H1 (cell line): ENCODE measurements at regions not wholly inside any gene's neighbourhood (a gene's known extent, or its start where the extent isn't known, plus 50 kb on each side); places are given as distances from the start of the nearest gene placed in this dataset.

Experiments used
- CTCF ChIA-PET: fragments of 300-600 bp; sonication (Branson Sonifier 250); formaldehyde crosslinking; loops from one replicate; lab custom pipeline; 2021; ENCODE audit not compliant: partially characterized antibody; lab: Charles Lee
- POLR2A ChIA-PET: fragments of 300-600 bp; sonication (Branson Sonifier 250); formaldehyde crosslinking; loops from one replicate; lab custom pipeline; 2021; ENCODE audit warnings: inconsistent platforms; ENCODE audit not compliant: partially characterized antibody; lab: Charles Lee
- DNase-seq, 2 experiments: peaks; one replicate each; pipeline versions ENCODE4 v3.0.0 to v3.0.0-alpha.2; 2010 to 2022; ENCODE audit warnings: low spot score in 2 of 2, low read depth in 1 of 2, mixed read lengths in 1 of 2
- FAIRE-seq: peaks from 2 replicates; lab custom pipeline; 2011; peaks lifted over from hg19 to GRCh38; lab: Jason Lieb, UNC
- H2AFZ ChIP-seq: 2 replicates; pipeline ENCODE4 v1.8.1; 2012; ENCODE audit warnings: low read length, inconsistent platforms
- H2AK5ac ChIP-seq: 2 replicates; pipeline ENCODE4 v1.6.1; 2013; ENCODE audit warnings: low read depth, low read length
- H2BK120ac ChIP-seq: replicated peaks from 2 replicates; pipeline ENCODE3; 2013; ENCODE audit warnings: low read depth, low read length, inconsistent platforms
- H2BK12ac ChIP-seq: 2 replicates; pipeline ENCODE4 v1.6.1; 2013; ENCODE audit warnings: low read depth, low read length
- H2BK15ac ChIP-seq: 2 replicates; pipeline ENCODE4 v1.6.1; 2013; ENCODE audit warnings: low read length
- H2BK20ac ChIP-seq: 2 replicates; pipeline ENCODE4 v1.6.1; 2013; ENCODE audit warnings: low read length
- H2BK5ac ChIP-seq: 2 replicates; pipeline ENCODE4 v1.6.1; 2013; ENCODE audit warnings: low read depth, low read length
- H3K14ac ChIP-seq: 2 replicates; pipeline ENCODE4 v1.6.1; 2013; ENCODE audit warnings: inconsistent platforms; ENCODE audit not compliant: insufficient read length
- H3K18ac ChIP-seq: 2 replicates; pipeline ENCODE4 v1.6.1; 2013; ENCODE audit warnings: low read length; ENCODE audit errors: extremely low read depth
- H3K23ac ChIP-seq: 2 replicates; pipeline ENCODE4 v1.6.1; 2013; ENCODE audit warnings: inconsistent platforms; ENCODE audit not compliant: insufficient read length
- H3K23me2 ChIP-seq: 2 replicates; pipeline ENCODE4 v1.6.1; 2013; ENCODE audit warnings: low read depth, low read length
- H3K27ac ChIP-seq: 2 replicates; pipeline ENCODE4 v1.6.1; 2011; ENCODE audit warnings: low read depth, low read length, inconsistent platforms
- H3K27me3 ChIP-seq, 4 experiments: replicated peaks in 1 of 4; 1 replicate in 1 of 4; 2 replicates in 3 of 4; pipeline versions ENCODE4 v1.6.1 to v1.8.1; 2011 to 2013; ENCODE audit warnings: low read length in 3 of 4, mild to moderate bottlenecking in 3 of 4, inconsistent platforms in 2 of 4, mixed read lengths in 2 of 4, moderate library complexity in 1 of 4; ENCODE audit not compliant: control insufficient read depth in 3 of 4, insufficient read depth in 3 of 4; ENCODE audit errors: extremely low read depth in 1 of 4
- H3K36me3 ChIP-seq, 4 experiments: 2 replicates each; pipeline versions ENCODE4 v1.6.1 to v1.8.1; 2011 to 2013; ENCODE audit warnings: mild to moderate bottlenecking in 4 of 4, low read length in 3 of 4, moderate library complexity in 2 of 4, control low read depth in 1 of 4, inconsistent platforms in 1 of 4; ENCODE audit not compliant: insufficient read depth in 4 of 4, control insufficient read depth in 2 of 4
- H3K4ac ChIP-seq: replicated peaks from 2 replicates; pipeline ENCODE3; 2013; ENCODE audit warnings: low read length, low read depth, mixed read lengths, inconsistent platforms; ENCODE audit not compliant: insufficient read length
- H3K4me1 ChIP-seq, 4 experiments: replicated peaks in 1 of 4; 1 replicate in 1 of 4; 2 replicates in 3 of 4; pipeline versions ENCODE4 v1.6.1 to v1.8.1; 2011 to 2013; ENCODE audit warnings: low read length in 3 of 4, inconsistent platforms in 2 of 4, mixed read lengths in 1 of 4; ENCODE audit not compliant: insufficient read depth in 4 of 4, control insufficient read depth in 3 of 4
- H3K4me2 ChIP-seq, 2 experiments: 2 replicates each; pipeline versions ENCODE4 v1.6.1 to v1.8.1; 2011 to 2013; ENCODE audit warnings: low read depth in 2 of 2, low read length in 2 of 2, control low read depth in 1 of 2, inconsistent platforms in 1 of 2, mild to moderate bottlenecking in 1 of 2; ENCODE audit not compliant: insufficient read depth in 1 of 2
- H3K4me3 ChIP-seq, 4 experiments: fragments of 200-600, 300-600 bp in 1 of 4; sonication (generic), shearing (Covaris generic), sonication (Bioruptor Twin) in 1 of 4; 2 replicates each; pipeline versions ENCODE4 v1.5.1 to v1.8.1; 2011 to 2016; ENCODE audit warnings: low read length in 4 of 4, low read depth in 3 of 4, control low read depth in 2 of 4, inconsistent platforms in 2 of 4, mild to moderate bottlenecking in 2 of 4, mixed read lengths in 1 of 4, moderate library complexity in 1 of 4; ENCODE audit not compliant: insufficient read depth in 2 of 4; ENCODE audit errors: extremely low read depth in 1 of 4
- H3K56ac ChIP-seq: replicated peaks from 2 replicates; pipeline ENCODE3; 2013; ENCODE audit warnings: low read depth, mild to moderate bottlenecking, mixed read lengths, low read length, inconsistent platforms; ENCODE audit not compliant: insufficient read length
- H3K79me1 ChIP-seq: 2 replicates; pipeline ENCODE4 v1.6.1; 2013; ENCODE audit warnings: low read depth, low read length, control low read depth
- H3K79me2 ChIP-seq, 2 experiments: 2 replicates each; pipeline versions ENCODE4 v1.6.1 to v1.8.1; 2012 to 2013; ENCODE audit warnings: low read length in 2 of 2, mild to moderate bottlenecking in 2 of 2, inconsistent platforms in 1 of 2; ENCODE audit not compliant: insufficient read depth in 2 of 2, control insufficient read depth in 1 of 2
- H3K9ac ChIP-seq, 4 experiments: replicated peaks in 1 of 4; 1 replicate in 1 of 4; 2 replicates in 3 of 4; pipeline versions ENCODE4 v1.6.1 to v1.8.1; 2011 to 2013; ENCODE audit warnings: low read depth in 3 of 4, low read length in 3 of 4, control low read depth in 2 of 4, mild to moderate bottlenecking in 2 of 4, moderate library complexity in 2 of 4, inconsistent platforms in 1 of 4; ENCODE audit errors: extremely low read depth in 1 of 4
- H3K9me3 ChIP-seq, 2 experiments: 2 replicates each; pipeline versions ENCODE4 v1.6.1 to v1.8.1; 2012 to 2013; ENCODE audit warnings: mild to moderate bottlenecking in 2 of 2, moderate library complexity in 2 of 2, control low read depth in 1 of 2, inconsistent platforms in 1 of 2, low read depth in 1 of 2, low read length in 1 of 2, mixed read lengths in 1 of 2; ENCODE audit not compliant: insufficient read depth in 2 of 2
- H4K20me1 ChIP-seq, 2 experiments: replicated peaks in 1 of 2; 2 replicates each; pipeline versions ENCODE3 to v1.8.1; 2011 to 2013; ENCODE audit warnings: inconsistent platforms in 2 of 2, low read length in 2 of 2, mild to moderate bottlenecking in 1 of 2; ENCODE audit not compliant: insufficient read depth in 2 of 2, control insufficient read depth in 1 of 2
- H4K5ac ChIP-seq: 2 replicates; pipeline ENCODE4 v1.6.1; 2013; ENCODE audit warnings: low read length, low read depth, mixed read lengths, inconsistent platforms; ENCODE audit not compliant: insufficient read length
- H4K8ac ChIP-seq: 2 replicates; pipeline ENCODE4 v1.8.0; 2013; ENCODE audit warnings: mild to moderate bottlenecking, moderate library complexity, low read length, inconsistent platforms; ENCODE audit not compliant: insufficient read depth; ENCODE audit errors: extremely low read depth
- H4K91ac ChIP-seq: replicated peaks from 2 replicates; pipeline ENCODE3; 2013; ENCODE audit warnings: low read length, mixed read lengths, inconsistent platforms; ENCODE audit not compliant: insufficient read length
- BCL11A ChIP-seq, 2 experiments: IDR thresholded peaks; one replicate each; pipeline ENCODE4 v1.6.1; 2011; ENCODE audit warnings: low read depth in 2 of 2, low read length in 2 of 2, mild to moderate bottlenecking in 2 of 2
- EZH2 ChIP-seq: fragments of 200-600 bp; sonication (generic); IDR thresholded peaks from 2 replicates; pipeline ENCODE4 v1.7.1; 2012; ENCODE audit warnings: low read depth, mild to moderate bottlenecking, moderate library complexity, low read length, inconsistent platforms; ENCODE audit not compliant: severe bottlenecking
- FOSL1 ChIP-seq: IDR thresholded peaks from 2 replicates; pipeline ENCODE4 v1.6.1; 2011; ENCODE audit warnings: mild to moderate bottlenecking, low read depth, low read length, moderate library complexity; ENCODE audit not compliant: insufficient read depth
- KDM4A ChIP-seq: IDR thresholded peaks from one replicate; pipeline ENCODE4 v1.7.1; 2012; ENCODE audit warnings: low read depth, mild to moderate bottlenecking, moderate library complexity, low read length, inconsistent platforms; ENCODE audit not compliant: severe bottlenecking
- MAFK ChIP-seq: IDR thresholded peaks from 2 replicates; pipeline ENCODE4 v1.6.1; 2012; ENCODE audit warnings: low read depth, mild to moderate bottlenecking, improper control_type of control experiment, low read length
- POLR2AphosphoS5 ChIP-seq: IDR thresholded peaks from 2 replicates; pipeline ENCODE4 v1.6.1; 2011; ENCODE audit warnings: low read depth, low read length
- RAD21 ChIP-seq, 2 experiments: IDR thresholded peaks in 1 of 2; conservative IDR thresholded peaks in 1 of 2; 2 replicates each; pipeline ENCODE4 v1.6.1; 2011; ENCODE audit warnings: low read depth in 2 of 2, low read length in 2 of 2, improper control_type of control experiment in 1 of 2, inconsistent platforms in 1 of 2, mild to moderate bottlenecking in 1 of 2, moderate library complexity in 1 of 2
- RXRA ChIP-seq: IDR thresholded peaks from 2 replicates; pipeline ENCODE4 v1.6.1; 2011; ENCODE audit warnings: low read depth, mild to moderate bottlenecking, low read length, moderate library complexity; ENCODE audit not compliant: insufficient read depth
- SIN3A ChIP-seq, 2 experiments: IDR thresholded peaks in 1 of 2; conservative IDR thresholded peaks in 1 of 2; 2 replicates each; pipeline ENCODE4 v1.6.1; 2011 to 2012; ENCODE audit warnings: low read length in 2 of 2, improper control_type of control experiment in 1 of 2, low read depth in 1 of 2, mild to moderate bottlenecking in 1 of 2
- SIX5 ChIP-seq: IDR thresholded peaks from 2 replicates; pipeline ENCODE4 v1.6.1; 2011; ENCODE audit warnings: mild to moderate bottlenecking, low read depth, low read length
- WGBS, 2 experiments: shearing (Covaris generic) in 1 of 2; methylation state at CpG; one replicate each; pipeline versions ENCODE4 v1.1.6 to v1.1.7; 2013 to 2015; ENCODE audit warnings: low lambda C conversion rate in 2 of 2, mixed read lengths in 2 of 2, inconsistent platforms in 1 of 2, low coverage in 1 of 2, missing lambda C conversion rate in 1 of 2; ENCODE audit not compliant: insufficient replicate concordance in 2 of 2, insufficient coverage in 1 of 2, insufficient read length in 1 of 2; ENCODE audit errors: extremely low coverage in 1 of 2, missing lambda C conversion rate in 1 of 2; 5-methylcytosine and 5-hydroxymethylcytosine counted together
- TF ChIP-seq, protein P1 (sequence below), 3 experiments: IDR thresholded peaks; 1 replicate in 2 of 3; 2 replicates in 1 of 3; pipeline versions ENCODE4 v1.5.1 to v1.6.1; 2011; ENCODE audit warnings: low read length in 3 of 3, mild to moderate bottlenecking in 3 of 3, inconsistent platforms in 2 of 3, low read depth in 1 of 3, moderate library complexity in 1 of 3; ENCODE audit not compliant: insufficient read depth in 1 of 3; ENCODE audit errors: control extremely low read depth in 1 of 3

DNA sequence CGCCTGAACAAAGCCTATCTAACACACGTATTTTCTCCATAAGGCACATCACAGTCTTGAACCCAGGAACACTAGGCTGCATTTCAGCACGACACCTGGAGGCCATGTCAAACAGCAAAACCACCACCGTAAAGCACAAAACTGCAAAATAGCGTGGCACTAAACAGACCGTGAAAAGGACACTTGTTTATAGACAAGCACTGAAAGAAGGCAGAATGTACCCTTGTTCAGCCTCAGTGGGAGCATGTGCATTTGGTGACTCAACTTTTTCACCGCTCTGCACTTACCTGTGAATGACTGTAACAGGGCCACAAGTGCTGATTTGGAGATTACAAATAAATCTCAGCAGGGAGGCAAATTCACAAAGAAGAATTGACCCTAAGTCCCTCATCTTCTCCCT is 80.8 kb downstream of the ISG20 start:
- no peak overlapping the region for H3K4me2 ChIP-seq
- CTCF ChIA-PET = no interaction called here
- TF ChIP-seq POLR2AphosphoS5 (no peak), KDM4A (no peak), RXRA (no peak), RAD21 (IDR thresholded peaks at IDR 0.05 in 1 of 2, conservative IDR thresholded peaks at IDR 0.05 in 1 of 2; ENCODE audit: low read depth in 2 of 2, low read length in 2 of 2) (no peak), SIX5 (no peak), SIN3A (conservative IDR thresholded peaks at IDR 0.05 in 1 of 2, IDR thresholded peaks at IDR 0.05 in 1 of 2; ENCODE audit: low read depth in 1 of 2, low read length in 2 of 2) (no peak), MAFK (no peak), FOSL1 (no peak), EZH2 (no peak), BCL11A (IDR thresholded peaks at IDR 0.05; ENCODE audit: low read depth in 2 of 2, low read length in 2 of 2) (no peak)
- TF ChIP-seq, protein P1, sequence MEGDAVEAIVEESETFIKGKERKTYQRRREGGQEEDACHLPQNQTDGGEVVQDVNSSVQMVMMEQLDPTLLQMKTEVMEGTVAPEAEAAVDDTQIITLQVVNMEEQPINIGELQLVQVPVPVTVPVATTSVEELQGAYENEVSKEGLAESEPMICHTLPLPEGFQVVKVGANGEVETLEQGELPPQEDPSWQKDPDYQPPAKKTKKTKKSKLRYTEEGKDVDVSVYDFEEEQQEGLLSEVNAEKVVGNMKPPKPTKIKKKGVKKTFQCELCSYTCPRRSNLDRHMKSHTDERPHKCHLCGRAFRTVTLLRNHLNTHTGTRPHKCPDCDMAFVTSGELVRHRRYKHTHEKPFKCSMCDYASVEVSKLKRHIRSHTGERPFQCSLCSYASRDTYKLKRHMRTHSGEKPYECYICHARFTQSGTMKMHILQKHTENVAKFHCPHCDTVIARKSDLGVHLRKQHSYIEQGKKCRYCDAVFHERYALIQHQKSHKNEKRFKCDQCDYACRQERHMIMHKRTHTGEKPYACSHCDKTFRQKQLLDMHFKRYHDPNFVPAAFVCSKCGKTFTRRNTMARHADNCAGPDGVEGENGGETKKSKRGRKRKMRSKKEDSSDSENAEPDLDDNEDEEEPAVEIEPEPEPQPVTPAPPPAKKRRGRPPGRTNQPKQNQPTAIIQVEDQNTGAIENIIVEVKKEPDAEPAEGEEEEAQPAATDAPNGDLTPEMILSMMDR (IDR thresholded peaks at IDR 0.05; ENCODE audit: control extremely low read depth in 1 of 3, insufficient read depth in 1 of 3, low read depth in 1 of 3, low read length in 3 of 3) = no peak

More for the DNA sequence above, 80.8 kb downstream of the ISG20 start:
- Histone ChIP-seq H3K18ac (no peak overlapping the region), H4K5ac (no peak overlapping the region), H2AK5ac (no peak overlapping the region), H3K56ac (no peak overlapping the region), H4K20me1 (no peaks in the 10 kb centered on the region), H4K8ac (no peak overlapping the region), H2BK12ac (no peak overlapping the region), H2BK15ac (no peak overlapping the region), H3K23ac (no peak overlapping the region), H3K23me2 (no peaks in the 10 kb centered on the region; the same call in 1 of the 2 replicates), H2BK5ac (no peak overlapping the region), H2BK20ac (no peak overlapping the region), H4K91ac (no peak overlapping the region), H3K79me1 (no peaks in the 10 kb centered on the region; the same call in 1 of the 2 replicates), H3K27ac (no peak overlapping the region), H3K4me1 (peaks cover 0 to 7% (median 2%) of the 10 kb centered on the region in 4 experiments; a peak in 2 of 7 replicates), H3K9me3 (no peaks in the 10 kb centered on the region), H2AFZ (no peak overlapping the region), H3K36me3 (no peaks in the 10 kb centered on the region), H3K4me3 (no peak overlapping the region), H3K14ac (no peak overlapping the region), H3K27me3 (peaks cover 0 to 2% (median 0%) of the 10 kb centered on the region in 4 experiments; a peak in 2 of 7 replicates), H2BK120ac (no peak overlapping the region), H3K9ac (no peak overlapping the region), H3K4ac (no peak overlapping the region), H3K79me2 (no peaks in the 10 kb centered on the region)
- FAIRE-seq (no peak), DNase-seq (no peak)
- POLR2A ChIA-PET = interaction anchor here (1.3 kb wide), 1 partner anchor 18 kb away, joined by 4 read pairs; no protein-coding TSS in a partner anchor
- WGBS, 2 experiments = 92% methylated on average over 7 of the region's 7 CpGs; no CpG with 5 or more reads in 1 of the 2 experiments
